D341Med (cell line): ENCODE measurements at regions not wholly inside any gene's neighbourhood (a gene's known extent, or its start where the extent isn't known, plus 50 kb on each side); places are given as distances from the start of the nearest gene placed in this dataset.
A peak's percentile ranks its signal among the peaks of the same experiment; 100 is the strongest.

Source experiments
- DNase-seq: peaks from one replicate; pipeline ENCODE4 v3.0.0; 2012; ENCODE audit warnings: low spot score

DNA sequence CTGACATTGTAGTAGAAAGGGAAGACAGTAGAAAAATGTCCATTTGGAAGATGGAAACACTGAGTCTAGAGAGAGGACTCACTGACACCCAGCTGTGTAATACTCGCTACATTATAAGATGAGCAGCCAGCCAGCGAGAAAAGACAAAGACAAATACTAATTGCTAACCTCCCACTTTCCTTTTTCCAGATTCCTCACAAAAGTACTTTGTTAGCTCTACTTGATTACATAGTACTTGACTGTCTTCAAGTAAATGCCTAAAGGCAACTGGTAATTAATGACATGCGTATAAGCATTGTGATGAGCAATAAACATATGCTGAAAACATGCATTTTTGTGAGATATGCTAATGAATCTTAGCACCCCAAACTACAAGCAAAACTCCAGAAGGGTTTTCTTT lies 363.1 kb downstream of the GPAM start:
- DNase-seq: no peak

DNA sequence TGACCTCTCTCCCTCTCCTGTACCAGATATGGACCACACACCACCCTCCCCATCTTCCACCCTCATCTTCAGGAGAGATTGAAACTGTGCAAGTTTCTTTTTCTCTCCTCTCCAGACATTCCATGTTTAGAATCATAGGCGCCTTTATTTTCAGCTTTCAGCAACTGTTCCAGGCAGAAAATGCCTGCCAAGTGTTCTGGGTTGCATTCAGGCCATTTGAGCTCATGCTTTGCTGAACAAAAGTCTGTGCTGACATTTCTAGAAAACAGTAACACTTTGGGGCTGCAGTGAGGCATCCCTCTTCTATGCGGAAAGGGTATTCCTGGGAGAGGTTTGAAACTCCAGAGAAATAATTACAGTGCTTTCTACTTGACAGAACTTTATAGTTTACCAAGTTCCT lies 361.7 kb downstream of the GPAM start:
- no peak for DNase-seq

- no peak for DNase-seq
These were observed 360.9 kb downstream of the GPAM start for GRCh38 chr10:111822661-111823060.

- DNase-seq: no peak
These were observed 359.4 kb downstream of the GPAM start for GRCh38 chr10:111824128-111824527.

DNA sequence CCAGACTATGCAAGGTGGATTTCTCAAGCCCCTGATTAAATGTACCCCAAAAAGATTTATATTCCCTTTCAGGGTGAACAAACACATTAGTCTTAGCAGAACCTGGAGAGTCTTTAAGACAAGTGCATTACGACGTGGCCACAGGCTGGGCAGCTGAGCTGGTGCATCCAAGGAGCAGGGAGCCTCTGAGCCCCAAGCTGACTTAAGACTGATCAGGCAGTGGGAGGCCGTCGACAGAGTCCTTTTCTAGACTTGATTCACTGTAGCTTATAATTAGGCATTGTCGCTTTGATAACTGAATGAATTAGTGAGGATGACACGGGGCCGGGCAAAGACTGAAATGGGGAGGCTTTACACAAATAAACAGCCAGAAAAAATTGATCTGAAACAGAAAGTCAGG lies 353.2 kb downstream of the GPAM start:
- no peak for DNase-seq

DNA sequence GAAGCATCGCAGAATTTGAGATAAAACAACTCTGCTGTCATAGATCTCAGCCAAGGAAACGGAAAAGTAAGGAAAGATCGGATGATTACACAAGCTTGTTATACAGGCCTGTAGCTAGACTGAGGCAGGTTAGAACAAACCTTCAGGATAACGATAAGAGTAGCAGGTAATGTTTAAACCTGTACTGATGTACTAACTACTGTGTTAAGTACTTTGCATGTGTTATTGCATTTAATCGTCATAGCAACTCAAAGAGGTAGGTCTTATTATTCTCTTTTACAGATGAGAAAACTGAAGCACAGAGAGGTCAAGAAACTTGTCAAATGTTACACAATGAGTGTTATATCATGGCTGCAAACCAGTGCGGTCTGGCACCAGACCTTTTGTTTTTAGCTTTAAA lies 352.5 kb downstream of the GPAM start:
- DNase-seq: no peak

GRCh38 chr10:111833251-111833650 lies 350.3 kb downstream of the GPAM start:
- no peak for DNase-seq

DNA sequence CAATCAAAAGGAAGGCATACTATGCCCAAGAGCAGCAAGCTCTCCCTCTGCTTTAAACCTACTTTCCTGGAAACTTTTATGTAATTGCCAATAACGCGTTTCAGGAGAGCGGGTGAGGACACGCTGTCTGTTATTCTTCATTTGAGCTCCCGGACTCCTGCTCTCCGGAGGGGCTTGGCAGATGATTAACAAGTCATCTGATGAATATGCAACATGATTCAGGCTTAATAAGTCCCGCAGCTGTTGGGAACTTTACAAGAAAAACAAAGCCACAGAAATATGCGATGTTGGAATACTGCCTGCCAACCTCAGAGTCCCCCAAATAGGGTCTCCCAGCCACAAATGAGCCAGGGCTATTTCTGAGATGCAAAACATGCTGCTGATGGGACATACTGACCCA lies 348.0 kb downstream of the GPAM start:
- DNase-seq: no peak

DNA sequence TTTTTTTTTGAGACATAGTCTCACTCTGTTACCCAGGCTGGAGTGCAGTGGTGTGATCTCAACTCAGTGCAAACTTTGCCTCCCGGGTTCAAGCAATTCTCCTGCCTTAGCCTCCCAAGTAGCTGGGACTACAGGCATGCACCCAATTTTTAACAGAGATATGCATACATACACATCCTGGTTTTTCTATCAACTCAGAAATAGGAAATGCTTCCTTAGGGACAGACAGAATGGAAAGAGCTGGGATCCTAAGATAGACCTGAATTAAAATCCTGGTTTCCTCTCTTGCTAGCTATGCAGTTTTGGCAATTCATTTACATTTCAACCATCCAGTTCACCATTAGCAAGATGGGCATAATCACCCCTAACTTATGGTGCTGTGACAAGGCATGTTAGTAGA lies 347.5 kb downstream of the GPAM start:
- DNase-seq: no peak

DNA sequence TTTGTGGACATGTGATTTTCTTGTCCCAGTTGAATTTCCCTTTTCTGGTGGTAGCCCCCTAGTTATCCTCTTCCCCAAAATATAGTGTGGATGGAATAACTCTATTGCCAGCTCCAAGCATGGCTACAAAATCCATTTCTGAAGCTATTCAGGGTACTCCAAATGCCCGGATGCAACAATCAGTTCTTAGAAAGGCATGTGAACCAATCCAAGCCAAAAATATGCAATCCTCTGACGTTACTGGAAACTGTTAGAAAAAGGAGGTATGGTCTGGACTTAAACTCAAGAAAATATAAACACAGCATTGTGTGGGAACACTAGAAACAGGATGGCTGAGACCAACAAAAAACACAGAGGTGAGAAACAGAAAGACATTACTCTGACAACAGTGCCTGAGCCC lies 347.0 kb downstream of the GPAM start:
- no peak for DNase-seq

DNA sequence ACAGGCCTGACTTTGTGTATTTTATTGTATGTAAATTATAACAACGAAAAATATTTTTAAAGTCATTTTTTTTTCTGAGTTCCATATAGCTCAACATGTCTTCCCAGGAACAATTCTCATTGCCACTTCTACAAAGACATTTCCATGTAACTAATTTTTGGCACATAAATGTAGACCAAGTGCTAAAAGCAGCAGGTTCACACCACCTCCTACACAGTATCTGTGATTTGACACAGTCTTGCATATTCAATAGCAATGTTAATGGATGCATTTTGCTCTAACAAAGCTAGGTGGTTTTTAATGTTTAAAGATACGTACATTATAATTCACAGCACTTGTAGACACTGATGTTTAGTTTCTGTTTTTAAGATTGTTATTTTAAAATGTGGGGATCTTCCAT lies 346.5 kb downstream of the GPAM start:
- no peak for DNase-seq

DNA sequence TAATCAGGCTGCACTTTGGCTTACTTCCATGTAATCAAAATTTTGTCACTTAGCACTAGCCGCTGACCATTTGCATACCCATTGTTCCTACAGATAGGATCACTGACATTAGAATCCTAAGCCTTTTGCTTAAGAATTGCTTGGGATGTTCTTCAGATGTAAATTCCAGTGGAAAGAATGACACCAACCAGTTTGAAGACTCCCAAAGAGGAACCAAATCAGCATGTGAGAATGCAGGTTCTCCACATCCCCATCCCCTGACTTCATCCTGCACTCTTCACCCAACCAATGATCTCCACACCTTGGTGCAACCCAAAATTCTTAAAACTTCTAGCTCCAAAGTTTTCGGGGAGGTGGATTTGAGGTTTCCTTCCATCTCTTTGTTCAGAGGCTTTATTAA lies 345.6 kb downstream of the GPAM start:
- no peak for DNase-seq

- DNase-seq: no peak
These were observed 343.0 kb downstream of the GPAM start for GRCh38 chr10:111840546-111840945.

DNA sequence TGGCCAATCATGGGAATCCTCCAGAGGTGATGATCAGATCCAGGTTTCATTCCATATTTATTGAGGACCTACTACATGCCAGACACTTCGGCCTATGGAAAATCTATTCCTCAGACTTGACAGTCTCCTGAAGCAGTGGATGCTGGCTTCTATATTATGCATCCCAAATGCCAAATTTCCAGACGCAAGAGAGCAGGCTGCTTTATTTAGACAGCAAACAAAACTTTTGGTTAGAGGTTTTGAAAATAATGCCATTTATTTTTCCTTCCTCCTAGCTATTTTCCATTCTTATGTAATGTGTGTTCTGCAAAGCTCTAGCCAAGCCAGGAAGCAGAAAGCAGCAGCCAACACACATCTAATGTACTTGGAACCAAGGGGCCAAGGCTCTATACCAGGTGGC lies 330.8 kb downstream of the GPAM start:
- no peak for DNase-seq

- DNase-seq: peak; percentile 12
These were observed 326.9 kb downstream of the GPAM start for GRCh38 chr10:111856631-111857030.

GRCh38 chr10:111865550-111865949 lies 318.0 kb downstream of the GPAM start:
- DNase-seq: no peak

DNA sequence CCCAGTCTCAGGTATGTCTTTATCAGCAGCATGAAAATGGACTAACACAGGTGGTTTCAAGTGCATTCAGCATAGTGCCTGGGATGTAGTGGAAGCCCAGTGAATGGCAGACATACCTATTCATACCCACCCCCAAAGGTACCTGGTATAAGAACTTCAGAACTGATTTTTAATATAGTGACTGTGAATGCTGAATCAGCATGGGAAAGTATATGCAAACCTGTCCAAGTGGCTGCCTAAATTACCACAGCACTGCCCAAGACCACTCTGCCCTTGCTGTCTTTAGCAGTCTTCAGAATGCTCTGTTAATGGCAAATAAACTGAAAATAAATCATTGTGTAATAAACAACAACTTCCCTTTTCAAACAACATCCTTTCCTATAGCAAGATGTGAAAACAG lies 312.1 kb downstream of the GPAM start:
- no peak for DNase-seq

DNA sequence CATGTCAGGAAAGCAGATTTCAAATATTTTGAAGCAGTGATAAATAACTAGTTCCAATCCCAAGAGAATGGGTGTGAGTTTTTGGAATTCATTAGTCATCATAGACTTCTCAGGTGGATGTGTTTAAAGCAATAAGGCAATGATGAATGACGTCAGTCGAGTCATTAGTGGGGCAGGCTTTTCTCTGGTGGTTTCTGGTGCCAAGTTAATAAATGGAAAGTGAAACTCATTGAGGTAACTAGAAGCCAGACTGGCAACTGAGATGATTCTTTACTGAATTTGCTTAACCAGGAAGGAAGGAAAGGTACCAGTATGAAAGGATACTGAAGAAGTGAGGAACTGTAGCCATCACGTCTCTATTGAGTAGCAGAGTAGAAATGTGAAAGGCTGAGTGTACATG lies 311.0 kb downstream of the GPAM start:
- DNase-seq: no peak

GRCh38 chr10:111873041-111873440 lies 310.5 kb downstream of the GPAM start:
- DNase-seq: no peak

DNA sequence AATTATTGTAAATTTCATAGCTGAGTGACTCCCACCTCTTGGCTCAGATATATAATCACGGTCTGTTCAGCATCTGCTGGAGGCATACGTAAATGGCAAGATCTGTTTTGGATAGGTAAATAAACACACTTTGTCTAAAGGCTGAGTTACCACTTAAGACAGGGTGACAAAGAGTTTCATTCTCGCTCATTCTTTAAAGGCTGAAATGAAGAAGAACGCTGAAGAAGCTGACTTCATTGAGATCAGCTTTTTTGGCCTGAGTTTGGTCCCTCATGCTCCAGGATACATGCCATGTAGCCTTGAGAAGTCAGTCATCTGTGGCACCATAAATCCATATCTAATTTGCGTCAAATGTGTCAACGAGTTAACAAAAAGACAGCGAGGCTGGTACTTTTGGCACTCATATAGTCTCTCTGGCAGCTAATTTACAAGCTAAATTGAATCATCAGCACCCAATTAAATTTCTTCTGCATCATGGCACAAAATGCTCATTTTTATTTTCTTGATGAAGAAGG lies 309.9 kb downstream of the GPAM start:
- DNase-seq: no peak

- no peak for DNase-seq
These were observed 309.0 kb downstream of the GPAM start for GRCh38 chr10:111874576-111874975.

GRCh38 chr10:111875725-111876124 lies 307.8 kb downstream of the GPAM start:
- DNase-seq: no peak

DNA sequence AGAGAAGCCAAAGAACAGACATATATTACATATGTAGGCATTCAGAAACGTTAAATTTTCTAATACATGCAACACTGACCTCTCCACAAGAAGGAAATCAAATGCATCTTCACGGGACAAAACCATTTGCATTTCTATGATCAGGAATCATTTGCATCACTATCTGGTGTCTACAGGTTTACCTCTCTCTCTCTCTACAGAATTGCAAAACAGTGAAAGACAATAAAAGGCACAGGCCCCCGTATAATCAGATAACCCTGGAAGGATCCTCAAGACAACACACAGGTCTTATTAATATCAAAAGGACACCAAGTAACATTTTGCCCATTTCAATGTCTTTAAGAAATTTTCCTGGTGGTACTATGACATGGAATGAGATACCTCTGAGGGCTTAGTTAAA lies 306.3 kb downstream of the GPAM start:
- DNase-seq: no peak

GRCh38 chr10:111879969-111880368 lies 303.6 kb downstream of the GPAM start:
- no peak for DNase-seq

DNA sequence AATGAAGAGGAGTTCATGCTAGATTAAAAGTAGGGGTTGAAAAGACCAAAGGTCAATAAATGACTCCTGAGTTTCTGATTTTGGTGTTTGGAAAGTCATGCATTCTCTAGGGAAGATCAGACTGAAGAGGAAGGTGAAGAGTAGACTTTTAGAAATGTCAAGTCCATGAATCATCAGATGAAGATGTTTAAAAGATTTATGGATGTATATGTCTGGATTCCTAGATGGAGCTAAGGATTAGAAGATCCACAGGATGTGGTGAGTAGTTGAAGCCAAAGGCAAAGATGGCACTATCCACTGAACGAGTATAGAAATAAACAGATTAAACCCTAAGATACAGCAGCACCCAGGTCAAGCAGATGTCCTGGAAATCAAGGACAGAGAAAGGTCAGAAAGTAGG lies 298.5 kb downstream of the GPAM start:
- DNase-seq: no peak
